NCI-H2107 (cell line): ENCODE measurements at regions not wholly inside any gene's neighbourhood (a gene's known extent, or its start where the extent isn't known, plus 50 kb on each side); places are given as distances from the start of the nearest gene placed in this dataset.
"Not testable (repeated sequence)": the region's sequence is repeated elsewhere in the genome, so short reads cannot be mapped to it uniquely, and the experiment has no call there.

Experiments
- DNase-seq: peaks from one replicate; lab custom pipeline; 2025; lab: John Stamatoyannopoulos, UW

DNA sequence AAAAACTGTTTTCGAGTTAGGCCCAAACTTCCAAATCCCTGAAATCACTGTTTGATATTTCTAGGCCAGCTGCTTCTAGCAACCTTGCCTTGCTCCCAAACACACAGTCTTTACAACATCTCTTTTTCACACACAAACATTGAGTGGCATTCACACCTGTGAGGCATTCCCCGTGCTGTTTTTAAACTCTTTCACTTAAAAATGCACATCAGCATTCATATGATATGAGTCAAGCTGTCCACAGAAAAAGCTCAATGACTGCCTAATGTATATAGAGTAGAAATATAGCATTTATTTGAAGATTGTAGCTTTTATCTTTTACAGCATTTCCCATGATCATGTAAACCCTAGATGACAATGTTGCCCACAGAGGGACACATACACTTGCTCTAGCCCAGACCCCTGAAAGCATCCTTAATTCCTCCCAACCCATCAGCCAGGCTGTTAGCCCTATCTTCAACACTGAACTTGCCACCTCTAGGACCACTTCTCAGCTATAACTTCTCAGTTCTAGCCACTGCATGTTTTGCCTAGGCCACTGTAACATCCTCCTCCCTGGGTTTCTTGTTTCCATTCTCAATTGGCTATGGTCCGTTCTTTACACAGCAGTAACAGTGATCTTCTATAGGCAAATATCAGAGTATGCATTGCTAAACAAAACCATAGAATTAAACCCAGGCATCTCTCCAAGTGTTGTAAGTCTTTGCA, 782.6 kb downstream of the DIPK2A start:
- no peak for DNase-seq

DNA sequence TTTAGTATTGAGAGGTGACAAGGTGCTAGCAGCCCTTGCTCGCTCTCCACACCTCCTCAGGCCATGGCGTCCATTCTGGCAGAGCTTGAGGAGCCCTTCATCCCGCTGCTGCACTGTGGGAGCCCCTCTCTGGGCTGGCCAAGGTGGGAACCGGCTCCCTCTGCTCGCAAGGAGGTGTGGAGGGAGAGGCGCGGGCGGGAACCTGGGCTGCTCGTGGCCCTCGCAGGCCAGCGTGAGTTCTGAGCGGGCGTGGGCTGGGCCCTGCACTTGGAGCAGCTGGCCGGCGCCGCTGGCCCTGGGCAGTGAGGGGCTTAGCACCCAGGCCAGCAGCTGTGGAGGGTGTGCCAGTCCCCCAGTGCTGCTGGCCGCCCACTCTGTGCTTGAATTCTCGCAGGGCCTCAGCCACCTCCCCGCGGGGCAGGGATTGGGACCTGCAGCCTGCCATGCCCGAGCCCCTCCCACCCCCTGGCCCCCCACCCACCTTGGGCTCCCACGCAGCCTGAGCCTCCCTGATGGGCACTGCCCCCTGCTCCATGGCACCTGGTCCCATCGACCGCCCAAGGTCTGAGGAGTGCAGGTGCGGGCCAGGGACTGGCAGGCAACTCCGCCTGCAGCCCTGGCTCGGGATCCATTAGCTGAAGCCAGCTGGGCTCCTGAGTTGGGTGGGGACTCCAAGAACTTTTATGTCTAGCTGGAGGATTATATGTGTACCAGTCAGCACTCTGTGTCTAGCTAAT, 785.2 kb downstream of the DIPK2A start:
- no peak for DNase-seq

DNA sequence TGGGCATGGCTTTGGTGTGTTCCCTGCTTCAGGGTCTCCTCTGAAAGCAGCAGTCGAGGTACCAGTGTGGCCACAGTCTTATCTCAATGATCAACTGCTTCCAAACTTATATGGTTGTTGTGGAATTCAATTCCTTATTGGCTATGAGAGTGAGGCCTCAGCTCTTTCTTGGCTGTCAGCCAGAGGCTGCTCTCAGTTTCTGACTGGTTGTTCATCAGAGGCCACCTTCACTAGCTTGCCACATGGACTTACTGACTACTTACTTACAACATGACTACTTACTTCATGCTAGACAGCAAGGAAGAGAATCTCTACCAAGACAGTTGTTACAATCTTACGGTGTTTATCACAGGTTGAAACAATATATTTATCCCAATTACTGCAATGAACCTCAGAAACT, 789.2 kb downstream of the DIPK2A start:
- DNase-seq, result no peak

DNA sequence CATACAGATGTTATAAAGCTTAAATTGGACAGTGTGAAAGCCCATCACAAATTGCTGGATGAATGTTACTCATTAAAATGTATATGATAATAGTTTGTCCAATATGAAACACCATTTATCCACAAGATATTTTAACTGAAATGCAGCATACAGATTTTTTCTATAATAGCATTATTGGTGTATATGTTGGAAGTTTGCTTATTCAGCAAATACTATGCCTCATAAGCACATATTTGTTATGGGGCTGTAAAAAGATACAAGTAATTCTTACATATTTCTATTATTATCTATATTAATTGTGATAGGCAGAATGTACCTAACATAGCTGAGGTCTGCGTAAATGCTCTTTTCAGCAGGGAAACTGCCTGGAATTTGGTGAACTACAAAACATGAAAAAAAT, 790.5 kb downstream of the DIPK2A start:
- DNase-seq, result no peak

DNA sequence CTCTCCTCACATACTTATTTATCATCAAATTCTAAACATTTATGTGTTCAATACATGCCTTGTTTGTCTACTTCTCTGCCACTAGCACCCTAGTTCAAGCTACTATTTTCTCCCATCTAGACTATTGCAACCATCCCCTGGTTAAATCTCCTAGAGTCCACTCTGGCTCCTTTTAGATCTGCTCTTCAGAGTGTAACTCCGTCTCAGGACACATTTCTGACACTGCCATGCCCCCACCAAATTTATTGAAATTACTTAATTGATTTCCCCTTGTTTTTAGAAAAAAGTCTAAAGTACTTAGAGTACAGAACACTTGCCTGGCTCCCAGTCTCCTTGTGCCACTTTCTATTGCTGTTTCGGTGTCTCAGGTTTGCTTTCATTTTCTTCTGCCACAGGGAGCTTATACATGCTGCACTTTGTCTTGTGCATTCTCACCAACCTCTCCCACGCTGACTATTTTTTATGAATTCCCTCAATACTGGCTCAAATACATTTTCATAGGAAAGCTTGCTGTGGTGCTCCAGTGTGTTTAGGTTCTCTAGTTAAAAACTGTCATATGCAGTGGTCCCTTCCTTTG, 792.3 kb downstream of the DIPK2A start:
- no peak for DNase-seq

DNA sequence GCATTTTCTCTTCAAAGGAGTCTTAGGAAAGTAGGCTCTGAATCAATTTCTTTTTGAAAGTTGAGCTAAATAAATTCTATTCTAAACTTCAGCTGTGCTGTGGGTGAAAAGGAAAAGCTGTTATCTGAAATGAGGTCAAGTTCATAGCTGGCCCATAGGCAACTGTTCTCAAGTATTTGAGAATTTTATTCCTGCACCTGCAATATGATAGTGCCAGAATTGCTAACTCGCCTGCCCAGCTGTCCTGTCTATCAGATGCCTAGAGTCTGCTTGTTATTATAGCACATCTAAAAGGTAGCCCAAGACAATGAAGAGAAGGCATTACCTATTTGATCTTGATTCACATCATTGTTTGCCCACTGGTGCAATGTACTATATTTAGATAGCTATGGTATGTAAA, 798.7 kb downstream of the DIPK2A start:
- no peak for DNase-seq

DNA sequence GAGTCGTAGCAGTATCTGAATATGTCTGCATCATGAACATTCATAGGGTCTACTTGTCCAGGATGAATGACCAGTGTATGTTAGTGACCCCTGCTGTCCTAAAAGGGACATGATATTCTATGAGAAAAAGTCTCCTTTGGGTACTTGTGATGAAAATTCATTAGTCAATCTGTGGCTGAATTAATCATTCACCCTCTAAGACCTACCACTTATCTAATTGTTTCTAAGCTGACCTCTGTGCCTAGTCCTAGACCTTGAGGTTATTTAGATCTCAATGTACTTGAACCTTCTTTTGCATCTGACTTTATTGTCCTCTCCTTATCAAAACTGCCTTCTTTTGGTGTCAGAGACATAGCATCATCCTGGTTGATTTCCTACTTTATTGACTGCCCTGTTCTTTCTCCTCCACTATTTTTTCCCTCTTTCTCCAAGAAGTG, 799.3 kb downstream of the DIPK2A start:
- no peak for DNase-seq

DNA sequence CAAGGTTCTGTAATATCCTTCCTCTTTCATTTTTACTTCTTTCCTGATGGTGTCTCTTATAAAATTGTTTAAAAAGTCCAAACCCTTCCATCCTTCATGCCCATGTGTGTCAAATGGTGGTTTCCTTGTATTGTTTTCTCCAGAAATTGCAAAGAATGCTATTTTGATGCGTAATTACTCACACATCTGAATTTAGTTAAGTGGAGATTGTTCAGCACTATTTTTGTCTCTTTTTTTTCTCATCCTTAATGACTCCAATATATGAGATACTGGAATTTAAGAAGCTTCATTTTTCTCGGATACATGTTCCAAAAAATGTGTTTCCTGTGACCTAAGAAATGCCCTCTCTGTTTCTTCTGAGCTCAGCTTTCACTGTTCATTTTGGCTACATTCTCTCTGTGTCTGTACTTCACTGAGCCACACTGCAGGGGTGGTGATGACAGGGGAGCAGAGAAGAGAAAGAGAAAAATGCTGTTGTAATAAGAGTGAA, 799.8 kb downstream of the DIPK2A start:
- DNase-seq, result no peak

DNA sequence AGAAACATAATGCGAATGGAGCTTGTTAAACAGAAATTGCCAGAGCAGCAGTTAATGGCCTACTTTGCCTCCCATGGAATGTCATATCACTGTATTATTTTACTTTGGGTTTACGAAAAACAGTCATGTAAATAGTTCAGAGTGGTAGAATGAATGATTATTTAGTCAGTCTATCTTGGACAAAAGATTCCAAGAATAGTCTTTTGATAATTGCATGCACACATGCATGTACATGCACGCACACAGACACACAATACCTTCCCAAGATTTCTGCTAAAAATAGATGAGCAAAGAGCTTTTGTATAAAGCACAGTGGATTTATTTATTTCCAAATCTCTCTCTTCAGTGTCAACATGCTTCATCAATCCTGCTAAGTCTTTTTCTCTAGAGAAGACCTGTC, 800.7 kb downstream of the DIPK2A start:
- no peak for DNase-seq

DNA sequence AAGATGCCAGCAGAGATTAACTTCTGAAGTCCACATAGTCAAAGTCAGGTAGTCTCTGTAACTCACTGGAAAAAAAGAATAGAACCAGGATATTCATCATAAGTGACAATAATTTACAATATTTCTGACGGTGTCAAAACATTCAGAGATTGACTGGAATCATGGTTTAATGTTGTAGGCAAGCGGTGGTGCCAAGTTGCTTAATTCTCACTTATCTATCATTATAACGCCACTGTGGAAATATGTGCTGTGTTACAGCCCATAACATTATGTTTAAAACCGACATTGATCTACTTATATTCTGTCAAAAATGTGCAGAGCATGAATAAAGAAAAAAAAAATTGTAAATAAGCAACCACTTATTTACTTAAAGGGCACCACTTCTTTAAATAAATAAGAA, 801.7 kb downstream of the DIPK2A start:
- DNase-seq, result no peak

DNA sequence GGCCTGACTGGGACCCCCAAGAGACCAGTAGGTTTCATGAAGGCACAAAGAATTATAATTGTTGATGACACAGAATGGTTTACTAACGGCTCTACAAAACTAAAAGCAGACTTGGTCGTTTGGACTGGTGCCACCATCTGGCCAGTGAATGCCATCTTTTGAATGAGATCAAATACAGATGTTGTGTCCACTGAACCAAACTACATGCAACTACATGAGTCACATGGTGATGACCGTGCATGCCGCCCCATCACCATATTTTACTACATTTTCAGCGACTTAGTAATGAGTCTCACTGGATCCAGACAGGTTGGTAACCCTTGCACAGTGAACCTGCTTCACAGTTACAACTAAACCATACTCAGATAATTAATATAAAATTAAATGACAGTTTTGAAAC, 803.3 kb downstream of the DIPK2A start:
- DNase-seq, result no peak

DNA sequence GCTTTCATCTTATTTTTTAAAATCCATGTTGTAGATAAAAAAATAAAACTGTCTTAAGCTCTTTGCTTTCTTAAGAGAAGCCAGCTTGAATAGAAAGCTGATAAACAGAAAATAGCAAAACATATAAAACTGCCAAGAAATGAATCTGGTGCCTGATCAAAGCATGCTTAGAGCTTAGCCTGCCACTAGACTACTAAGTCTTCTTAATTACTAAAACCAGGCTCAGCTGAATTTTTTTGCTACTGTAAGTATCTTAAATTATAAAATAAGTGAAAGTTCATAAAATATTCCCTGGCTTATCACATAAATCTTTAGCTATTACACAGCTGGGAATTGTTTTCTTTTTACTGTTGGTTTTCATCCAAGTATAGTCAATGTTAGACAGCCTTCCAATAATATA, 803.9 kb downstream of the DIPK2A start:
- DNase-seq, result no peak

DNA sequence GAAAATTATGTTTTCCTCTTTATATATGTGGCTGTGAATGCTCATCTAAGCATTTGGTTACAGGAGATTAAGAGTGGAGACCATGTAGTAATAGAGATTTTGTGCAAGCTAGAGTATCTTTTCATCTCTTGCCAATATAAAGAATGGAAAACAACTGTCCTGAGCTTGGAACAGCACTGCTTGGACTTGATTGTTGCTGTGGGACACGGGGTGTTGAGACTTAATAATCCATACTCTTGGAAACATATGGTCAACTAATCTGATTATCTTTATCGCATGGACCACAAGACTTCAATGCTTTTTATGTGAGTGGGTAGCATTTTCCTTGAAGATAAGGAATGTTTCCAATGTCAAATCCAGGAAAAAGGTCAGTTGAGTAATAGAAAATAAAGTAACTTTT, 806.3 kb downstream of the DIPK2A start:
- no peak for DNase-seq

DNA sequence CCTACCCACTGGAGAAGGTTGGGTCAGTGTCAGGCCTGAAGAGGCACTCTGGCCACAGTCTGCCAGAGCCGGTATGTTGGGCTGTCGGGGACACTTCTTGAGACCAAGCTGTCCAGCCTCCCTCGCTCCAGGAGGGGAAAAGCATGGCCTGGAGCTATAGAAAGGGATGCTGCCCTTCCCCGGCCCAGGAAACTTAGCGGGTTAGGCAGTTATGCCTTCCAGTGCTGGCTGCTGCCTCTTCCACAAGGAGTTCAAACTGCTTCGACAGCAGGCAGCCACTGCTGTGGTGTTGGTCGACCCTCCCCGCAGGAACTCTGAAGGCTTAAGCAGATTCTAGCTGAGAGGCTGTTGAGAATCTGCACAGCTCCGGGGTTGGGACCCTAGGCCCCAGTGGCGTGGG, 819.4 kb downstream of the DIPK2A start:
- no peak for DNase-seq

DNA sequence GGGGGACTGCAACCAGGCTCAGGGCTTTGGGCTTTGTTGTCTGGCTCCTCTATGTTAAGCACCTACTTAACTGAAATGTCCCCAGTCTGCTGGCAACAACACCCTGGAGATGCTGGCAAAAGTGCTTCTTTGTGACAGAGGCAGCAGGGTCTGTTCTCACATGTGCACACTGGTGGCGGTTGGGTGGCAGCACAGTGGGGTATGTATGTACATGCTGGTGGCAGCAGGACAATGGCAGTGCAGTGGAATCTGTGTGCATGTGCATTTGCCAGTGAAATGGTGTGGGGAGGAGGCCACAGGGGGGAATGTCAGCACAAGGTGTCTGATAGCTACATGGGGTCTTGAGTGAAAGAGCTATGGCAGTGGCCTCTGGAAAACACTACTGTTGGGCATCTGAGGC, 830.3 kb downstream of the DIPK2A start:
- DNase-seq, result no peak

DNA sequence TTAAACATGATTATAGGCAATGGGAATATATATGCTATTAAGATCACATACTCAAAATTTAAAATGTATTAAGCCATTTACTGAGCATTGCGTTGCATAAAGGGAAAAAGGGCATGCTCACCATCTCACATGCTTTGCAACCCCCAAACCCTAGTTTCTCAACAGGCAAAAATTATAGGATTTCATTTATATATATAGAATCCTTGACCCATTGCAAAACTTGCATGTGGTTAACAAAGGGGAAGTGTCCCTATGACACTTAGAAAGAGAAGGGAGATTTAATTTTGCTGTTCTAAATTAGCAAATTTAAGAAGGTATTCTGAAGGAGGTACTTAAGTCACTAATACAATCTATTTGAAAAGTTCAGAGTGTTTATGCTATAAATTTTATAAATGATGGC, 837.8 kb downstream of the DIPK2A start:
- no peak for DNase-seq

DNA sequence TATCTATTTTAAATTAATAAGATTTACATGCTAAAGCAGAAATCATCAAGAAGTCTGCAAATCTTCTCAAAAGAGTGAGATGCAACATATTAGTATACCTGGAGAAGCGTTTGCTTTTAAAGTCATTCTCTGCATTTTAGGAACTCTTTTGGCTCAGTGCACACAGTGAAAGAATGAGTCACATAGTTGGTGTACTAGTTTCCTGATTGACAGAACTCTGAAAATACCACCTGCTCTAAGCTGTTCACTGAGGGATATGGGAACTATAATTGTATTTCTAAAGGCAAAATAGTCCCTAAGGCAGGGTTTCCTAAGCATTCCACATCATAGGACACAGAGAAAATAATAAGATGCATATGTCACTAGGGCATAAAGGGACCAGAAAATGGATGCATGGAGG, 838.5 kb downstream of the DIPK2A start:
- no peak for DNase-seq

DNA sequence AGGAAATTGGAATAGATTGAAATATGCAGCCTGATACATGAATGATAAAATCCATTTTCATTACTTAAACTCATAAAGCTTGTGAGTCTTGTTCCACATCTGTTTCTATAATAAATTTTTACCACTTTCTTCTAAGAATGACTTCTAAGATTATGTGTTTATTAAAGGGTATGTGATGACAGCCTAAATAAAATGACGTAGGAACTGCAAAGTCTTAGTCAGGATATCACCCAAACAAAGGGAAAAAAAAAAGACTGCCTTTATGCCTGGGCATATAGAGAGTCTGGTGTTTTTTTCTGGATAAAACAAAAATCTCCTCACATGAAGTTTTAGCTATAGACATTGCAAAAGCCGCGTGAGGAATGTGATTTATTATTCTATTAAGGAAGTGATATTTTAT, 844.0 kb downstream of the DIPK2A start:
- no peak for DNase-seq

DNA sequence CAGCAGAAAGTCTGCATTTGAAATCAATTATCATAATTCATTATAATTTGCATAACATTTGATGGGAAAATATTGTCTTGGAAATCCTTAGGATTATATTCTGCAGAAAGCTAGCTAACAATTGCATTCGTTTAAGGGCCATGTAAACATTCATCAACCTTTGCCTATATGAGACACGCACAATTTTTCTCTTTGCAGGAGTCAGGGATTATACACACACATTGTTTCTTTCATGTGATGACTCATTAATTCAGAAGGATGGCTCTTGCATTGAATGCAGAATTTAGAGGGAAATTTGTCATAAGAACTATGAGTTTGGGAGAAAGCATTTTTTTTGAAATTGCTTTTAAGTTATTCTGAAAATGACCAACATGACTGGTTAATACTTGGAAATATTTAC, 844.7 kb downstream of the DIPK2A start:
- DNase-seq, result no peak

DNA sequence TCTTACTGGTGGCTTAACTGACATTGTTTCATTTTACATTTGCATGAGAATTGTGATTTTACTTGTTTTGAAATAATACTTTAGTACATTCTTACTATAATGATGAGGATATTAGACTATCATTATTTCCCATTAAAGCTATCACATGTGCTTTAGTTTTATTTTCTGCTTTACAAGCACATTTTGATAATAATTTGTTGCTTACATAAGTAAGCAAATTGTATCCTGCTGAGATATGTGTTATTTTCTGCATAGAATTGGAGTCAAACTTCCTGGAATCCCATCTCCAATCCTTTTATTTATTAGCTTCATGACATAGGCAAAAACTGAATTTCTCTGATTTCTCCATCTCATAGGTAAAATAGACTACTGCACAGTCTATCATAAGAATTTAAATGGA, 847.4 kb downstream of the DIPK2A start:
- DNase-seq, result no peak

DNA sequence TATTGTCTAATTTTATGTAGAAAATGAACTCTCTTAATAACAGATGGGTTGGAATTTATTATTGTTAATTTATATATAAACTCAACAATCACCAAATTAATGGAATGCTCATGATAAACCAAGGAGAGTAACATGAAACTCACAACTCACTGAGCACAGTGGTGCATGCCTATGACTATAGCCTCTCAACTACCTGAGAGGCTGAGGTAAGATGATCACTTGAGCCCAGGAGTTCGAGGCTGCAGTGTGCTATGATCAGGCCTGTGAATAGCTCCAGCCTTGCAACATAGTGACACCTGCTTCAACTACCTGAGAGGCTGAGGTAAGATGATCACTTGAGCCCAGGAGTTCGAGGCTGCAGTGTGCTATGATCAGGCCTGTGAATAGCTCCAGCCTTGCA, 848.6 kb downstream of the DIPK2A start:
- not testable (repeated sequence) for DNase-seq

DNA sequence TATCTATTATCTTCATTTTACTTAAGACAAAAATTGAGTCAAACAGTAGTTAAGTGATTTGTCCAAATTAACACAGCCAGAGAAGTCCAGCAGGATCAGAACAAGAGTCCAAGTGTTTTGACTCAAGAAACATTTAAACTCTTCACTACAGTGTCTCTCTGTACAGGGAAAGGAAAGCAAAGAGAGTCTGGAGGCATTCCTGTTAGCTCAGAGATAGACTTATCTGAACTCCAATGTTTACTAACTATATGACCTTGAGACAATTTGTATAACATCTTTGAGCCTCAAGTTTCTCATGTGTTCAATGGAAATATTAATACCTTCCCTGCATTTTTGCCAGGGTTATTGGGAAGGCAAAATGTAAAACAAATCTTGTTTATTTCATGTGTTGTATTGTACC, 849.1 kb downstream of the DIPK2A start:
- no peak for DNase-seq

DNA sequence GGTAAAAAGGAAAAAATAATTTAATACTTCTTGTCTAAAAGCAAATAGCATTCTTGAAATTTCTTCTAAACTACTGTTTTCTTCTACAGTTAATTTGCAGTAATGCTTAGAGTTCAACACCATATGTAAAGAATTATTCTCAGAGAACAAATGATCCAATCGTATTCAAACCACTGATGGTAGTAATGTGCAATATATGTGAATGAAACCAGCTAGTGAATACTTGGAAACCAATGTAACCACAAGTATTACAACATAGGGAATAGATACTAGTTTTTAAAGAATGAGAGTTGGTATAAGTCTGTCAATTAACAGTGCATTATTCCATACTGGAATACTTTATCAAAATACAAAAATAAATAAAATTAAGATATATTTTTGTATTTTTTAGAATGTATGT, 850.0 kb downstream of the DIPK2A start:
- DNase-seq, result no peak
